Neural cell (in vitro differentiated cells): ENCODE measurements at regions not wholly inside any gene's neighbourhood (a gene's known extent, or its start where the extent isn't known, plus 50 kb on each side); places are given as distances from the start of the nearest gene placed in this dataset.

Source experiments
- H2AFZ ChIP-seq: fragments of 200-600, 300-800 bp; sonication (generic), shearing (Covaris generic); 2 replicates; pipeline ENCODE4 v1.6.0; 2014; ENCODE audit warnings: low read depth, mild to moderate bottlenecking, antibody characterized with exemption, low read length, moderate library complexity
- H3F3A ChIP-seq: fragments of 200-600 bp; shearing (Covaris generic); 2 replicates; pipeline ENCODE4 v1.6.1; 2016; ENCODE audit warnings: mild to moderate bottlenecking, moderate library complexity, mixed read lengths, antibody characterized with exemption, low read length; ENCODE audit not compliant: insufficient read depth, poor library complexity, severe bottlenecking
- H3K27ac ChIP-seq: fragments of 200-600, 300-800 bp; sonication (generic), shearing (Covaris generic); 2 replicates; pipeline ENCODE4 v1.5.1; 2014; ENCODE audit warnings: mild to moderate bottlenecking, low read length, moderate library complexity
- H3K27me3 ChIP-seq: fragments of 300-800, 200-600 bp; sonication (generic), shearing (Covaris generic); 2 replicates; pipeline ENCODE4 v1.6.0; 2014; ENCODE audit warnings: mild to moderate bottlenecking, low read depth, low read length, moderate library complexity; ENCODE audit not compliant: insufficient read depth
- H3K36me3 ChIP-seq: fragments of 300-800, 200-600 bp; sonication (generic), shearing (Covaris generic); 2 replicates; pipeline ENCODE4 v1.5.1; 2014; ENCODE audit warnings: mild to moderate bottlenecking, antibody characterized with exemption, low read length, moderate library complexity; ENCODE audit not compliant: insufficient read depth
- H3K4me2 ChIP-seq: fragments of 300-800, 200-600 bp; sonication (generic), shearing (Covaris generic); 2 replicates; pipeline ENCODE4 v1.6.0; 2014; ENCODE audit warnings: mild to moderate bottlenecking, low read length
- H3K4me3 ChIP-seq: fragments of 300-800, 200-600 bp; sonication (generic), shearing (Covaris generic); 2 replicates; pipeline ENCODE4 v1.5.1; 2014; ENCODE audit warnings: mild to moderate bottlenecking, low read length, moderate library complexity
- H3K79me2 ChIP-seq: fragments of 200-600 bp; shearing (Covaris generic); replicated peaks from 2 replicates; pipeline ENCODE4 v1.6.0; 2014; ENCODE audit warnings: mild to moderate bottlenecking, low read length, moderate library complexity; ENCODE audit not compliant: insufficient read depth
- H3K9ac ChIP-seq: fragments of 300-800, 200-600 bp; sonication (generic), shearing (Covaris generic); 2 replicates; pipeline ENCODE4 v1.6.1; 2016; ENCODE audit warnings: mild to moderate bottlenecking, low read length, mixed read lengths
- H3K9me2 ChIP-seq: fragments of 200-600 bp; shearing (Covaris generic); 2 replicates; pipeline ENCODE4 v1.6.1; 2016; ENCODE audit warnings: mild to moderate bottlenecking, low read length, mixed read lengths; ENCODE audit not compliant: insufficient read depth
- H3K9me3 ChIP-seq: fragments of 200-600, 300-800 bp; sonication (generic), shearing (Covaris generic); 2 replicates; pipeline ENCODE4 v1.6.1; 2016; ENCODE audit warnings: mild to moderate bottlenecking, mixed run types, low read length, moderate library complexity, mixed read lengths
- H4K20me1 ChIP-seq: fragments of 200-600 bp; shearing (Covaris generic); 2 replicates; pipeline ENCODE4 v1.6.1; 2016; ENCODE audit warnings: mild to moderate bottlenecking, mixed run types; ENCODE audit not compliant: insufficient read depth
- EP300 ChIP-seq: fragments of 450-650 bp; conservative IDR thresholded peaks from 2 replicates; pipeline ENCODE4 v1.6.1; 2014; ENCODE audit warnings: antibody characterized with exemption, mild to moderate bottlenecking, moderate library complexity; ENCODE audit not compliant: poor library complexity, severe bottlenecking
- EZH2 ChIP-seq: fragments of 200-600, 300-800 bp; shearing (Covaris generic), sonication (generic); IDR thresholded peaks from 2 replicates; pipeline ENCODE4 v1.6.1; 2014; ENCODE audit warnings: antibody characterized with exemption, low read length, borderline replicate concordance, mild to moderate bottlenecking; ENCODE audit not compliant: insufficient read depth, poor library complexity, severe bottlenecking
- MXI1 ChIP-seq: fragments of 450-650 bp; conservative IDR thresholded peaks from 2 replicates; pipeline ENCODE4 v1.6.1; 2014; ENCODE audit warnings: antibody characterized with exemption, mild to moderate bottlenecking; ENCODE audit not compliant: poor library complexity, severe bottlenecking
- POLR2AphosphoS5 ChIP-seq: IDR thresholded peaks from 2 replicates; pipeline ENCODE4 v1.6.1; 2012
- RAD21 ChIP-seq: fragments of 450-650 bp; conservative IDR thresholded peaks from 2 replicates; pipeline ENCODE4 v1.6.1; 2014; ENCODE audit warnings: antibody characterized with exemption, mild to moderate bottlenecking, moderate library complexity
- SMC3 ChIP-seq: fragments of 450-650 bp; conservative IDR thresholded peaks from 2 replicates; pipeline ENCODE4 v1.6.1; 2014; ENCODE audit warnings: antibody characterized with exemption, mild to moderate bottlenecking, moderate library complexity; ENCODE audit not compliant: poor library complexity
- TAF1 ChIP-seq: IDR thresholded peaks from 2 replicates; pipeline ENCODE4 v1.6.1; 2012; ENCODE audit warnings: low read depth
- TF ChIP-seq, protein P1 (sequence below): IDR thresholded peaks from 2 replicates; pipeline ENCODE4 v1.6.1; 2012; ENCODE audit warnings: borderline replicate concordance
- TF ChIP-seq, protein P2 (sequence below): fragments of 450-650 bp; IDR thresholded peaks from 2 replicates; pipeline ENCODE4 v1.5.1; 2014; ENCODE audit warnings: antibody characterized with exemption, mild to moderate bottlenecking, moderate library complexity; ENCODE audit not compliant: poor library complexity, severe bottlenecking

DNA sequence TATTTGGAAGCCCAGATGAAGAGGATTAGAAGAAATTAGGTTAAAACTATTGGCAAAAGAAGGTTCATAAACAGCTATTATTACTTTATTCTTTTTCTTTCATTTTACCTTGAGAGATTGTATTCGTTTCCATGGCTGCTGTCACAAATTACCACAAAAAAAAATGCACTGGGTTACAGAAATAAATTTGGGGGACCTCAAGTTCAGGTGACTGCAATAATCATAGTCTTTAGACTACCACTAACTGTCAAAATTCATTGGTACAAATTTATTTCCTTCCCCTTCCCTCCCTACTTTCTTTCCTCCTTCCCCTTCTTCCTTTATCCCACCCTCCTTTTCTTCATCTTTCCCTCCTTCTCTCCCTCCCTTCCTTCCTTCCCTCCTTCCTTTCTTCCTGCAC is 217.8 kb upstream of the PIK3C3 start:
- Histone ChIP-seq H3K9me3 (no peaks in the 10 kb centered on the region), H3K9ac (no peak overlapping the region), H4K20me1 (no peaks in the 10 kb centered on the region), H3K4me2 (no peak overlapping the region), H3K79me2 (no peaks in the 10 kb centered on the region), H3K27me3 (no peaks in the 10 kb centered on the region), H3K36me3 (no peaks in the 10 kb centered on the region), H3K27ac (no peak overlapping the region), H3K4me3 (no peak overlapping the region), H3K9me2 (no peaks in the 10 kb centered on the region), H2AFZ (no peak overlapping the region), H3F3A (no peaks in the 10 kb centered on the region)
- TF ChIP-seq SMC3: no peak

DNA sequence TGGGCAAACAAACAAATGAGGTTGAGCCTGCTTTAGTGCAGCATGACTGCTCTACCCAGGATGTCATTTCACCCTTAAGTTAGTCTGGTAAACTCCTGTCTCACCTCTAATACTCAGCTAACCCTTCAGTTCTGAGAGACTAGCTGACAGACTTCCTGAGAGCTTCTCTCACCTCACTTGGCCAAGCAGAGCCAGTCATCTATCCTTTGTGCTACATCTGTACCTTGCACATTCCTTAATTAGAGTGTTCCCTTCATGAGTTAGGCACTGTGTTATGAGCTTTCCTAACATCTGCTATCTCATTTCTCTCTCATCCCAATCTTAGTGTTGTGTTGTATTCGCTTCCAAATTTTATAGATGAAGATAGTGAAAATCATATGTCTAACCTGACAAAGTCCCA is 220.1 kb upstream of the PIK3C3 start:
- TF ChIP-seq, protein P1, sequence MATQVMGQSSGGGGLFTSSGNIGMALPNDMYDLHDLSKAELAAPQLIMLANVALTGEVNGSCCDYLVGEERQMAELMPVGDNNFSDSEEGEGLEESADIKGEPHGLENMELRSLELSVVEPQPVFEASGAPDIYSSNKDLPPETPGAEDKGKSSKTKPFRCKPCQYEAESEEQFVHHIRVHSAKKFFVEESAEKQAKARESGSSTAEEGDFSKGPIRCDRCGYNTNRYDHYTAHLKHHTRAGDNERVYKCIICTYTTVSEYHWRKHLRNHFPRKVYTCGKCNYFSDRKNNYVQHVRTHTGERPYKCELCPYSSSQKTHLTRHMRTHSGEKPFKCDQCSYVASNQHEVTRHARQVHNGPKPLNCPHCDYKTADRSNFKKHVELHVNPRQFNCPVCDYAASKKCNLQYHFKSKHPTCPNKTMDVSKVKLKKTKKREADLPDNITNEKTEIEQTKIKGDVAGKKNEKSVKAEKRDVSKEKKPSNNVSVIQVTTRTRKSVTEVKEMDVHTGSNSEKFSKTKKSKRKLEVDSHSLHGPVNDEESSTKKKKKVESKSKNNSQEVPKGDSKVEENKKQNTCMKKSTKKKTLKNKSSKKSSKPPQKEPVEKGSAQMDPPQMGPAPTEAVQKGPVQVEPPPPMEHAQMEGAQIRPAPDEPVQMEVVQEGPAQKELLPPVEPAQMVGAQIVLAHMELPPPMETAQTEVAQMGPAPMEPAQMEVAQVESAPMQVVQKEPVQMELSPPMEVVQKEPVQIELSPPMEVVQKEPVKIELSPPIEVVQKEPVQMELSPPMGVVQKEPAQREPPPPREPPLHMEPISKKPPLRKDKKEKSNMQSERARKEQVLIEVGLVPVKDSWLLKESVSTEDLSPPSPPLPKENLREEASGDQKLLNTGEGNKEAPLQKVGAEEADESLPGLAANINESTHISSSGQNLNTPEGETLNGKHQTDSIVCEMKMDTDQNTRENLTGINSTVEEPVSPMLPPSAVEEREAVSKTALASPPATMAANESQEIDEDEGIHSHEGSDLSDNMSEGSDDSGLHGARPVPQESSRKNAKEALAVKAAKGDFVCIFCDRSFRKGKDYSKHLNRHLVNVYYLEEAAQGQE: no peak
- TF ChIP-seq POLR2AphosphoS5 (no peak), RAD21 (no peak), TAF1 (no peak), SMC3 (no peak)
- TF ChIP-seq, protein P2, sequence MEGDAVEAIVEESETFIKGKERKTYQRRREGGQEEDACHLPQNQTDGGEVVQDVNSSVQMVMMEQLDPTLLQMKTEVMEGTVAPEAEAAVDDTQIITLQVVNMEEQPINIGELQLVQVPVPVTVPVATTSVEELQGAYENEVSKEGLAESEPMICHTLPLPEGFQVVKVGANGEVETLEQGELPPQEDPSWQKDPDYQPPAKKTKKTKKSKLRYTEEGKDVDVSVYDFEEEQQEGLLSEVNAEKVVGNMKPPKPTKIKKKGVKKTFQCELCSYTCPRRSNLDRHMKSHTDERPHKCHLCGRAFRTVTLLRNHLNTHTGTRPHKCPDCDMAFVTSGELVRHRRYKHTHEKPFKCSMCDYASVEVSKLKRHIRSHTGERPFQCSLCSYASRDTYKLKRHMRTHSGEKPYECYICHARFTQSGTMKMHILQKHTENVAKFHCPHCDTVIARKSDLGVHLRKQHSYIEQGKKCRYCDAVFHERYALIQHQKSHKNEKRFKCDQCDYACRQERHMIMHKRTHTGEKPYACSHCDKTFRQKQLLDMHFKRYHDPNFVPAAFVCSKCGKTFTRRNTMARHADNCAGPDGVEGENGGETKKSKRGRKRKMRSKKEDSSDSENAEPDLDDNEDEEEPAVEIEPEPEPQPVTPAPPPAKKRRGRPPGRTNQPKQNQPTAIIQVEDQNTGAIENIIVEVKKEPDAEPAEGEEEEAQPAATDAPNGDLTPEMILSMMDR: no peak
- no peak overlapping the region for H3K9ac ChIP-seq
- no peaks in the 10 kb centered on the region for H3K9me2 ChIP-seq
- no peak overlapping the region for H3K4me2 ChIP-seq
- no peak overlapping the region for H2AFZ ChIP-seq
- no peaks in the 10 kb centered on the region for H4K20me1 ChIP-seq
- no peak overlapping the region for H3K4me3 ChIP-seq
- no peaks in the 10 kb centered on the region for H3K27me3 ChIP-seq
- H3K27ac ChIP-seq: no peak overlapping the region
- H3K9me3 ChIP-seq: no peaks in the 10 kb centered on the region
- H3K79me2 ChIP-seq: no peaks in the 10 kb centered on the region
- H3K36me3 ChIP-seq: no peaks in the 10 kb centered on the region
- no peaks in the 10 kb centered on the region for H3F3A ChIP-seq

DNA sequence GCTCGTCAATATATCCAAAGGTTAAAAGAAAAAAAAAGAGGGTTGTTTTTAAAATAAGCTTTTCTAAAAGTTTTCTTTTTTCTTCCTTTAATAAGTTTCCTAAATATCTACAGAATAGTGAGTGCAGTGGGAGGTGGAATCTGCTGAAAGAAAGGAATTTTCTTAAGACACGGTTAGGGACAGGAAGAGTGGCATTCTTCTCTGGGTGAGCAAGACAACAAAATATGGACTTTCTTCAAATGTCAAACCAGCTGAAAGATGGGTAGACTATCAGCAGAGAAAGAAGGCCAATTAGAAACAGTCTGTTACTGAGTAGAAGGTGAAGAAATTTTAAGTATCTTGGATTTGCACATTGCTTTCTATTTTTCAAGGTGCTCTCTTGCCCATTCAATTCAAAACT is 222.7 kb upstream of the PIK3C3 start:
- no peaks in the 10 kb centered on the region for H3K36me3 ChIP-seq
- H3K9me2 ChIP-seq: no peaks in the 10 kb centered on the region
- no peaks in the 10 kb centered on the region for H3K27me3 ChIP-seq
- H2AFZ ChIP-seq: no peak overlapping the region
- no peak overlapping the region for H3K4me3 ChIP-seq
- no peak overlapping the region for H3K4me2 ChIP-seq
- no peak for TF ChIP-seq POLR2AphosphoS5
- no peak for TF ChIP-seq TAF1
- no peak for TF ChIP-seq EP300
- no peak for TF ChIP-seq MXI1
- no peak for TF ChIP-seq RAD21
- TF ChIP-seq, protein P2: no peak
- TF ChIP-seq SMC3: no peak
- TF ChIP-seq, protein P1: no peak
- TF ChIP-seq EZH2: no peak
- no peak overlapping the region for H3K27ac ChIP-seq
- H4K20me1 ChIP-seq: no peaks in the 10 kb centered on the region
- no peaks in the 10 kb centered on the region for H3K79me2 ChIP-seq
- H3K9me3 ChIP-seq: no peaks in the 10 kb centered on the region
- no peak overlapping the region for H3K9ac ChIP-seq
- no peaks in the 10 kb centered on the region for H3F3A ChIP-seq
